Hematopoietic multipotent progenitor cell treated with erythropoietin and hydrocortisone succinate and interleukin-3 and kit ligand, for 17 days (in vitro differentiated cells): ENCODE measurements at regions not wholly inside any gene's neighbourhood (a gene's known extent, or its start where the extent isn't known, plus 50 kb on each side); places are given as distances from the start of the nearest gene placed in this dataset.
"Not testable (repeated sequence)": the region's sequence is repeated elsewhere in the genome, so short reads cannot be mapped to it uniquely, and the experiment has no call there.

ENCODE experiments used
- DNase-seq: peaks from one replicate; pipeline ENCODE4 v3.0.0-alpha.2; 2015; ENCODE audit warnings: low spot score

- no peak for DNase-seq
These were observed 948.8 kb upstream of the FAM98A start for GRCh38 chr2:34547900-34548299.

DNA sequence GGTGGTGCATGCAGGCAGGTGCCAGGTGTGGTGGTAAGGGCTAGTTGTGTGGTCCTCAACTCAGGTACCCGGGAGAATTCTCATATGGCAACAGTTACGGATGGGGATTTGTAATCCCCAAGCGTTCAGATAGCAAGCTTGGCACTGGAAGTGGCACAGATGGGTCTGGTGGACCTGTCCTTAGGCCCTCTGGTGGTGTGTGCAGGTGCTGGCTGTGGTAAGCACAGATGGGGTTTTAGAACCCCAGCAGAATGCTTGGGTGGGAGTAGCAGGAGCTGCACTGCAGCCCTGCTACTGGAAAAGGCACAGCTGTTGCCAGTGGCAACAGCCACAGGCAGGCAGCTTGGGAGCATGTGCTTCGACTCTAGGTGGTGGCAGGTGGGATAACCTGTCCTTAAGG, 948.2 kb upstream of the FAM98A start:
- DNase-seq: no peak

GRCh38 chr2:34545486-34546136, 946.5 kb upstream of the FAM98A start:
- DNase-seq: no peak

GRCh38 chr2:34534761-34535160, 935.7 kb upstream of the FAM98A start:
- no peak for DNase-seq

DNA sequence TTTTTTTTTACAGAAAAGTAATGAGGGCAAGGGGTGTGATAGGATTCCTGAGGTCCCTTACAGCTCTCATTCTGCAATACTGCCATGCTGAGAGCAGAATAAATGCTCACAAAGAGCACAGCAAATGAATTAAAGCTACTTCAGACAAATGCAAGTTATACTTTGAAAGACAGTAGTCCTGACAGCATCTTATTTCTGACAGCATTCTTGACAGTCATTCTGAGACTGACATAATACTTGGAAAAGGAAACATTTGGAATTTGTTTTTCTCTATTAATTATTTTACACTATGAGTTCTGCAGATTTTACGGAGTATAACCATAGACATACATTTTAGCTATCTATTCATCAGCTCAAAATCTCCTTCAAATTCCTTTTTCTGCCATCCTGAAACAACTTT, 935.2 kb upstream of the FAM98A start:
- no peak for DNase-seq

GRCh38 chr2:34533585-34534183, 934.6 kb upstream of the FAM98A start:
- DNase-seq: no peak

DNA sequence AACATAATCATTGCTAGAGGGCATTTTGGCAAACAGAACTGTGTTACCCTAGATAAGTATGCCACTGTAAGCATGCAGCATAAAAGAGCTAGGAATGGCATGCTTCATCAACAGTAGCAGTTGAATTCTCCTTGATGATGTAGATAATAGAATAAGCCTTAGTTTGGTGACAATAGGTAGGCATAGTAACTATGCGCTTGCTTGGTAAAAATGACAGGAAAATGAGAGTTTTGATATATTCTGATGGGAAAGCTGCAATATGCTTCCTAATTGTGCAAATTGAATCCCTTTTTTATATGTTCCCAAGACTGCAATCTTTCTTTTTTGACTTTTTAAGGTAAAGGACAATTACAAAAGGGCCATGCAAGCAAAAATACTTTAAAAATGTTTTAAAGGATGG, 930.9 kb upstream of the FAM98A start:
- no peak for DNase-seq

DNA sequence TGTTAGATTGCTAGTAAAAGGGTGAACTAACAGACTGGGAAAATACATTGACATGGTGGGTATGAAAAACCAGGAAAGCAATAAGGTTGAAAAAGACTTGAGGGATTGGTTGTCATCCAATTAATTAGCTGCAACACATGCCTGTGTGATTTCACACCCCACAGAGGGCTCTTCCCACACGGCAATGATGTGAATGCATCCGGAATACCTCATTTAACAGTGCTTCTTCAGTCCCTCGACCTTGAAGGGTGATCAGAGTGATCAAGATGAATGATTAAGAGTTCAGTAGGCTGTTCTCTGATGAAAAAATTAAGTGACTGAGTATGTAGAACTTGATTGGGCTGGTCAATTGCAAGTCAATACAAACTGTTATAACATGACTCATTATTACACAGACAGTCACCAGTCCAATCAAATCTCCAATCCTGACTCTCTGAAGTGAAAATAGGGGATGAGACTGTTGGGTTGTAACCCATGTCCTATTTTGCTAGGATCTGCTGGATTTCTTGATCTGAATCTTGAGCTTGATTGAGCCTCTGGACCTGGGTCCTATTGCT, 924.9 kb upstream of the FAM98A start:
- DNase-seq: no peak

GRCh38 chr2:34519659-34520058, 920.6 kb upstream of the FAM98A start:
- DNase-seq: no peak

DNA sequence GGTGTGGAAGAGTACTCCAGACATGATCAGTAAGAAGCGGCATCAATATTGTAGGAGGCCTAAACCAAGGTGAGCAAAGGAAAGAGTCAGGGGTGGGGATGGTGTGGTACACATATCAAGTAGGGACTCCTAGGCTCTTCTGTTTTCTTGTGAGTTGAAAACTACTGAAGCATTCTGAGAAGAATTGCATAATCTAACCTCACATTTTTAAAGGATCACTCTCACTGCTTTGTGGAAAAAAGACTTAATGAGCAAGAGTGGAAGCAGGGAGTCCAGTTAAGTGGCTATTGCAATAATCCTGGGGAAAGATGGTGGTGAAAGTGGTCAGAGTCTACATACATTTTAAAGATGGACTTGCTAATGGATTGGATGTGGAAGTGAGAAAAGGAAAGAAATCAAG, 899.5 kb upstream of the FAM98A start:
- no peak for DNase-seq

DNA sequence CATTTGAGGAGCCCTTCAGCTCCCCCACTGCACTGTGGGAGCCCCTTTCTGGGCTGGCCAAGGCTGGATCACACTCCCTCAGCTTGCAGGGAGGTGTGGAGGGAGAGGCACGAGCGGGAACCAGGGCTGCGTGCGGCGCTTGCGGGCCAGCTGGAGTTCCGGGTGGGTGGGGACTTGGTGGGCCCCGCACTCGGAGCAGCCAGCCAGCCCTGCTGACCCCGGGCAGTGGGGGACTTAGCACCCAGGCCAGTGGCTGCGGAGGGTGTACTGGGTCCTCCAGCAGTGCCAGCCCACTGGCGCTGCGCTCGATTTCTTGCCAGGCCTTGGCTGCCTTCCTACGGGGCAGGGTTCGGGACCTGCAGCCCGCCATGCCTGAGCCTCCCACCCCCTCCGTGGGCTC, 895.1 kb upstream of the FAM98A start:
- not testable (repeated sequence) for DNase-seq

DNA sequence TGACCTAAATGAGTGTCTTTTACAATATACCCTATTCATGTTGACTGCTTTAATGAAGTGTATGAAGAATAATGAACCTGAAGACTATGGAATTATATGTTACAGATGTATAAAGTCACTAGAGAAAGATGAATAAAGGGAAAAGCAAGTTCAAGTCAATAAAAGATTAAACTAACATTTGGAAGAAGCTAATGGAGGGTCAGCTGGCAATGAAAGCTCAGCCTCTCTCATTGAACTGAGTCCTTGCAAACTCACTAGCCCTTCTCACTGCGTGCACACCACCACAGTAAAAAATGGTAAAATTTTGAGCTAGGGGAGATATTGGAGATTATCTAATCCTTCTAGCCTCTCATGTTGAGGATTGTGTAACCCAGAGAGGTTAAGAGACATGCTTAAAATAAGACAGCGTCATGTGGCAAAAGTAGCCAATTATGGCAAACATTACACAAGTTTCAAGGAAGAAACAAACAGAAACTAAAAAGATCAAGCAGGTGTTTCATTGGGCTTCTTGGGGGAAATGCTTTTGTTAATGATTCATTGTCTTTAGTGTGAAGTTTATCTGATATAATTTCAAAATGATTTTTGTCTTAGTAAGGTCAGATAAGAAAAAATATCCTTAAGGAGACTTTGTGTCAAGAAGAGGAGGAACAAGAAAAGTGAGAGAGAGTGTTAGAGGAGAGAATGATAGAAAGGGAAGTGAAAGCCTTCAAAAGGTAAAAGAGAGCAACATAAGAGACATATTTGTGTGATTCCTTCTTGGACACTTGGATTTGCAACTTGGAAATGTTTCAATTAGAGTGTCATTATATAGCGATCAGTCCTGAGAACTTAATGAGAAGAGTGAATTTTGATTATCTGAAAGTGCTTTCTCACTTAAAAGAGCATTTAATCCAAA, 893.7 kb upstream of the FAM98A start:
- DNase-seq: no peak

DNA sequence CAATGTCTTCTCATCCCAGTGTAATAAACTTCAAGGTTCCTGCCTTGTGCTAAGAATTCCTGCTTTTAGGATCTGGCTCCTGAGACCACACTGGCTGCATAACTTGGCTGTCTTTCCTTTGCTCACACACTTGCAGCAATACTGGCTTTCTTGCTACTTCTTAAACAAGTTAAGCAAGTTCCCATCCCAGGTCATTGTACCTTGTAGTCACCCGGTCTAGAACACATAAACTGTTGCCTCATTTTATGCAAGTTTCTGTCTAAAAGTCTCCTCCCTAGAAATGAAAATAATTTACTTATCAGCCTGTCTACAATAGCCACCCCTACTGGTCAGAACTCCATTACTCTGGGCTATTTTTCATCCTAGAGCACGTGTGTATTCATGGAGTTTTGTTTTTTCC, 887.9 kb upstream of the FAM98A start:
- no peak for DNase-seq

GRCh38 chr2:34481542-34481941, 882.4 kb upstream of the FAM98A start:
- no peak for DNase-seq

GRCh38 chr2:34480366-34480765, 881.3 kb upstream of the FAM98A start:
- DNase-seq: no peak

GRCh38 chr2:34475156-34475555, 876.1 kb upstream of the FAM98A start:
- DNase-seq: no peak

- no peak for DNase-seq
These were observed 875.5 kb upstream of the FAM98A start for GRCh38 chr2:34474646-34475045.

DNA sequence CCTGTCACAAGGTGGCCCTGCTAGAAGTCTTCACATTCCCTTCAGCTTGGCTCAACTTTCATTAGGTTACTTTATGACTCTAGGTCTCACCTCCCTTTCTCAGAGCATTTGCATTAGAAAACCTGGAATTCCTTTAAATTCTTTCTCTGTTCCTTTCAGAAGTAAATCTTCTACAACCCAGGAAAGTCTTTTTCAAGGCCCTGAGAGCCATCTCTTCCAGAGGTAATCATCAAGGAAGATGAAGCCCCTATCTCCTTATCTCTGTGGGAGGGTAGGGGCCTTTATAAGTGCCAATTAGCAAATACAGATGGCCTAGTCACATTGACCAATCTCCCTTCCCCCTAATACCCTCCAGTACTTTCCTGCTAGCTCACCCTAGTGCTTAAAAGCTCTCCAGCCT, 848.0 kb upstream of the FAM98A start:
- no peak for DNase-seq

DNA sequence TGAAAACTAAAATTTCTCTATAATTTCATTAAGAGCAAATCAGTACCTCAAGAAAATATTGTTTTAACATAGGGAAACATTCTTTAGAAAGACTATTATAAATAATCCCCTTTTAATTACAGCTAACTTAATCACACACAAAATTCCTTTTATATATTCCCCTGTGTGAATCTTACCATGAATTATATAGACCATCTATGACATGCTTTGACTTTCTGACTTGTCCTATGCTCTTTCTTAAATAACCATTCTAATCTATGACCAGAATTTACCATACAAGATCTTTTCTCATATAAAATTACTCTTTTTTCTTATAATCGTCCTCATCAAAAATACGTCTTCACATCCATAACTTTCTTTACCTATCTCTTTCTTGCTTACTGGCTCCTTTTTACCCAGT, 824.2 kb upstream of the FAM98A start:
- no peak for DNase-seq

DNA sequence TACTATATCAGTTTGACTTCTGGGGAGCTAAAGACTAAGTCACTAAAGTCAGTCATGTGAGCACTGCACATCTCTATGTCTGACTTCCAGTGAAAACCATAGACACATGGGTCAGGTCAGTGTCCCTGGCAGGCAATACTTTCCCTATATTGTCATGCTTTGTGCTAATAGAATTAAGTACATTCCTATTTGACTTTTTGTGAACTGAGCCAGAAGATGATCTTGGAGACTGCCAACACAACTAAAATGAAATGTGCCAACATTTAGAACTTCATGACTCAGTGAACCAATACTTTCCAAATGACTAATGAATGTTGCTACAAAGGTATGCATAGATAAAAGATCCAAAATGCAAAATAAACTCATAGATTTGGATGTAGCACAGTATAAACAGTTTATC, 820.8 kb upstream of the FAM98A start:
- no peak for DNase-seq

DNA sequence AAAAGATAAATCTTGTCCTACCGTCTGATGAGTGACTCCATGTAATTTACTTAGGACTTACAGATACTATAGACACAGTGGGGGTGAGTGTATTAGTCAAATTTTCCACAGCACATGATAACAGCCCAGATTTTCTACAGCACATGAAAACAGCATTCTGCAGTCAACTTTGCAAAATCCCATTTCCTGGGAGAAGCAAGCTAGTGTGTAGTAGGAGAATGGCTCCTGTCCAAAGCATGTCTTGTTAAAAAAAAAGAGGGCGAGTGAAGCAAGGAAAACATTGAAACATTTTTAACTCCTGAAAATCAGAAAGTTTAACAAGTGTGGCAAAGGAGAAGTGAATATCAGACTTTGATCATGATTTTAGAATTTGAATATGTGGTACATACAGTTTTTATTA, 817.8 kb upstream of the FAM98A start:
- DNase-seq: no peak

DNA sequence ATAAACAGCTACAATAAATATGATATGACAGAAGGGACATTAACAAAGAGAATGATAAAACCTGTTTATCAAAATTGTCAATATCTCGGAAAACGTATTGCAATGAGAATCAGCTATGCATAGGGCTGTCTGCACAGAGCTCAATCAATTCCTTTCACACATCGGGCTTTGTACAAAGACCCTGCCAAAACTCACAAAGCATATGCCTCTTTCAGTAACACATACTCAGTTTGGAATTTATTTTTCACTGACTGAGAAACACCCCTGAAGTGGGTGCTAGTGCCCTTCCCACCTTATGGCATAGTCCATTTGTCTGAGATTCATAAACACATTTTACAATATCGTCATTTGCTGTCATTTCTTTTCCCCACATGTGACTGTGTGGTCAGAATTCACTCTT, 815.8 kb upstream of the FAM98A start:
- DNase-seq: no peak

- no peak for DNase-seq
These were observed 809.0 kb upstream of the FAM98A start for GRCh38 chr2:34408100-34408499.
